ENCODE measurements at regions not wholly inside any gene's neighbourhood (a gene's known extent, or its start where the extent isn't known, plus 50 kb on each side); places are given as distances from the start of the nearest gene placed in this dataset.

- no peaks in the 10 kb centered on the region for H3K9me1 ChIP-seq (replicated peaks; ENCODE audit: control insufficient read depth, extremely low read depth, insufficient read depth, low read length)
- no peak overlapping the region for H3K9ac ChIP-seq (replicated peaks; ENCODE audit: extremely low read depth, insufficient read depth, low read length)
- peaks cover 1 to 3% of the 10 kb centered on the region in 2 experiments for H3K27me3 ChIP-seq (ENCODE audit: control insufficient read depth in 2 of 2, insufficient read depth in 2 of 2, low read length in 2 of 2)
- no peaks in the 10 kb centered on the region for H3K79me2 ChIP-seq (ENCODE audit: control insufficient read depth, insufficient read depth, low read length)
- H3K36me3 ChIP-seq (ENCODE audit: control insufficient read depth in 2 of 2, extremely low read depth in 1 of 2, insufficient read depth in 2 of 2, low read length in 2 of 2) = no peaks in the 10 kb centered on the region
- H3K4me3 ChIP-seq (replicated peaks in 1 of 3; ENCODE audit: insufficient read depth in 1 of 3, low read depth in 1 of 3, low read length in 3 of 3) = no peak overlapping the region
- no peaks in the 10 kb centered on the region for H3K9me3 ChIP-seq (replicated peaks; ENCODE audit: control insufficient read depth, insufficient read depth, low read length)
- no peaks in the 10 kb centered on the region for H3K4me1 ChIP-seq (ENCODE audit: control insufficient read depth, extremely low read depth, insufficient read depth, low read length)
- H4K20me1 ChIP-seq (replicated peaks; ENCODE audit: control insufficient read depth, extremely low read depth, insufficient read depth, low read length) = no peaks in the 10 kb centered on the region
- intact Hi-C loops (cut with micrococcal nuclease) = no loop called here
- H3K27ac ChIP-seq (ENCODE audit: insufficient read depth, low read depth, low read length) = no peak overlapping the region
- H3K4me2 ChIP-seq (ENCODE audit: insufficient read depth, low read length) = no peak overlapping the region
- no peak overlapping the region for H2AFZ ChIP-seq (ENCODE audit: low read depth, low read length)
- POLR2A ChIA-PET = no interaction called here
- no peak for TF ChIP-seq CTCF (IDR thresholded peaks at IDR 0.05; ENCODE audit: extremely low read depth in 1 of 2, insufficient read depth in 1 of 2, low read depth in 1 of 2, low read length in 2 of 2)
- TF ChIP-seq JUN (IDR thresholded peaks at IDR 0.05; ENCODE audit: borderline replicate concordance, insufficient read depth, insufficient read length, low read depth) = no peak
- TF ChIP-seq MAX (IDR thresholded peaks at IDR 0.05; ENCODE audit: insufficient read depth, insufficient read length) = no peak
- TF ChIP-seq FOS (IDR thresholded peaks at IDR 0.05; ENCODE audit: borderline replicate concordance, insufficient read depth, low read length) = no peak
- no peak for TF ChIP-seq MYC (IDR thresholded peaks at IDR 0.05; ENCODE audit: low read depth, low read length)
- no peak for TF ChIP-seq POLR2A (IDR thresholded peaks at IDR 0.05; ENCODE audit: low read depth, low read length)
- no peak for TF ChIP-seq EZH2 (IDR thresholded peaks at IDR 0.05; ENCODE audit: borderline replicate concordance, low read depth, low read length, severe bottlenecking)
- TF ChIP-seq GATA2 (IDR thresholded peaks at IDR 0.05; ENCODE audit: insufficient read depth, insufficient read length, low read depth, low read length) = no peak
- no peak for TF ChIP-seq POLR2AphosphoS5 (IDR thresholded peaks at IDR 0.05; ENCODE audit: insufficient read depth, low read depth, low read length)
- CTCF ChIA-PET = no interaction called here
- DNase-seq (ENCODE audit: low read depth, low spot score) (no peak), FAIRE-seq (no peak)
- dilution Hi-C loops (cut with MboI; ENCODE audit: extremely low pct_ligation_motif_present, low sequenced_read_pairs) = no loop called here
- BruUV-seq (replicated peaks) = no TSS peak
Measured at GRCh38 chr12:45601888-45602287, 127.6 kb upstream of the ARID2 start.

All from endothelial cell of umbilical vein (primary cell).